GM18909 (cell line): ENCODE measurements at regions not wholly inside any gene's neighbourhood (a gene's known extent, or its start where the extent isn't known, plus 50 kb on each side); places are given as distances from the start of the nearest gene placed in this dataset.
A peak's percentile ranks its signal among the peaks of the same experiment; 100 is the strongest.

ENCODE experiments used
- ATAC-seq: cut with Tn5 transposase; IDR thresholded peaks from one replicate; pipeline ENCODE4 v1.9.1; 2021; ENCODE audit warnings: mild to moderate bottlenecking; ENCODE audit not compliant: unreplicated experiment, poor library complexity

DNA sequence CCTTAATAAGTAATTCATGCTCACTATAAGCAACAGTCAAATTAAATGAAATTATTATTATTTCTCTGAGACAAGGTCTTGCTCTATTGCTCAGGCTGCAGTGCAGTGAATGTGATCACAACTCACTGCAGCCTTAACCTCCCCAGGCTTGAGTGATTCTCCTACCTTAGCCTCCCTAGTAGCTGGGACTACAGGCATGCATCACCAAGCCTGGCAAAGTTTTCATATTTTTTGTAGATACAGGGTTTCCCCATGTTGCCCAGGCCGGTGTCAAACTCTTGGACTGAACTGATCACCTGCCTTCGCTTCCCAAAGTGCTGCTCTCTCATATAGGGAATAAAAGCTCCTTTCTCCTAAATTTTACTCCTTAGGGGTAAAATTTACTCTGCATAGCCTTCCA lies 74.9 kb upstream of the GAREM1 start:
- ATAC-seq, result no peak

DNA sequence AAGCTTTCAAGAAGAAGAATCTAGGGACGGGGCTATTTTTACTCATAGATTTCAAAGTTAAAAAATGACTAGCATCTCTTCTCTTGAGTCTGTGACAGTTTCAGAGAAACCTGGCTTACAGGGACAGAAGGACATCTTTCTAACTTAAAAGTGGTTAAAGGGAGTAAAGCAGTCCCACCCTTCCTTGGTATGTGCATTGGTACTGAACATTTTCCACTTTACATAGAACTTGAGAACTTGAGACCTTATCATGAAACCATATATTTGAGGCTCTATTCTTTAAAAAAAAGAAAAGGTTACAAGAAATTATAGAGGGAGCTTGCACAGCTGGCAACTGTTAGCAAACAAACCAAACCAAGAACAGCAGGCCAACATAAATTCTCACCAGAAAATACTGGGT lies 73.4 kb upstream of the GAREM1 start:
- ATAC-seq, result no peak

DNA sequence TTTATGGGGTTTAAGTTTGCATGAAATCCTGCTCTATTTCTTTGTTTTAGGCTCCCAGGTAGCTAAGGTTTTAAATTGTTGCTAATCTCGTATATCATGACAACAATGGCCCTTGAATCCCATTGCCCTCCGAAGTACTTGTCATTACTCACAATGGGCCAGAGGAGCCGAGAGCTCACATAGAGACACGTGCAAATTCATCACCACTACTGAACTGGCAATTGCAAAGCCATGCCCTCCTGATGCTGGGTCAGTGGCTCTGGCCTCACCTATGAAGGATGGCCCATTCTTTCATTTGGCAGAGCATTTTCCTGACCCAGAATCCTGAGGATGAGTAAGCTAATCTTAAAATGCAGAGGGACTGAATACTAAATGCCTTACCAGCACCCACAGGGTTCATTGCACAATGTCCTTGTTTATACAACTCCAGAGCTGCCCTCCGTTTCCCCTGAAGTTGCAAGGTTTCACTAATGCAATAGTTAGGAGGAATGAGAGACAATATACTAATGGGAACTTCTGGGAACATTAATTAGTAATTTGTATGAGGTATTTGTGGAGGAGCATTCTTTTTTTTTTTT lies 71.6 kb upstream of the GAREM1 start:
- ATAC-seq, result no peak

DNA sequence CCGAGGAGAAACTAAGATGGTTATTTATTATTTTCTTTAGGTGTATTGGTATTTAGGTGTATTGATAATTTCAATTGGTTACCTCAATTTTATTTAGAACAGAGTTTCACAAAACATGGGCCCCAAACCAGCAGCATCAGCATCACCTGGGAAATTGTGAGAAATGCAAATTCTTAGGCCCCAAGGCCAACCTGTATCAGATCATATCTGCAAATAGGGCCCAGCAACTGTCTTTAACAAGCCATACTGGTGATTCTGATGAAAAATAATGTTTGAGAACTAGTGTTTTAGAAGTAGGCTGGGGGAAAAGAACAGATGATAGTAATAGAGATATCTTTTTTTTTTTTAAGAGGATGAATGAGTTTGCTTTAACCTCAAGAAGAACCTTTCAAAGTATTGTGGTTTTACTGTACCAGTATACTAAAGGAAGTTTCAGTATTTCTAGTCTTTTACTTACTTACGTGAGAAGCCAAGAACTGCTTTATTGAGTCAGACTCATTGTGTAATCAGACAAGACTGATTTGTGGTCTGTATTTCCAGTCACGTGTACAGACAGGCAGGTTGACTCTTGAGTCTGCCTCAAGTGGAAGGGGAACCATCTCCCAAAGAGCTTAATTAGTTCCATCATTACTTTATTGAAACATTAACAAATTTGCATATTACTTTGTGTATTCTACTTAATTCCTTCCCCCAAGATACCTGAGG lies 60.4 kb upstream of the GAREM1 start:
- ATAC-seq, result peak; percentile 86

DNA sequence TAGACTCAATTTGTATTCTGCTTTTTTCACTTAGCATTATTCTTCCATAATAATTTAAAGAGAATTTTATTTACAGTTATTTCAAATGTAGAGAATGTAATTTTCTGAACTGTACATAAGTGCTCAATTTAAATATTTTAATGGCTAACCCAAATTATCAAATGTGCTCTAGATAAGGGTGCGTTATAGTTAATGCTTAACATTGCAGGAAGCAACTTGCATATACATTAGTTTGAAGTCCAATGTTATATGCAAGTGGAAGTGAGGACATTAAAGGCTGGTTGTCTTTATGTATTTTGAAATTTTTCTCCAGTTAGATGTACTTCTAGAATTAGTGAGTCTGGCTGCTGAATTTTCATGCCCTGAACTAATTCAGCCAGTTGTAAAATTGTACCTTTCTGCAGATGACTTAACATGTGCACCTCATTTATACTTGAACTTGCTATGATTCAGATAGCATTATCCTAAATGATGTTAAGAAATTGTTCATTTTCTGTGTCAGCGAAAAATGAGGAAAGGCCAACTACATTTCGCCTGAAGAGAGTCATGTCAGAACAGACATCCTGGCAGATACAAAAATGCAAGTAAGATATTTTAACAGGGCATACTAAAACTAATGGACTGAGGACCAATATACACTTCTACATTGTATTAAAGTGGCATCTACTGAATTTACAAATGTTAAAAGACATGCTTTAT lies 59.2 kb upstream of the GAREM1 start:
- no peak for ATAC-seq

GRCh38 chr18:32520771-32521170 lies 50.1 kb upstream of the GAREM1 start:
- no peak for ATAC-seq
